ENCODE measurements at regions not wholly inside any gene's neighbourhood (a gene's known extent, or its start where the extent isn't known, plus 50 kb on each side); places are given as distances from the start of the nearest gene placed in this dataset.

DNA sequence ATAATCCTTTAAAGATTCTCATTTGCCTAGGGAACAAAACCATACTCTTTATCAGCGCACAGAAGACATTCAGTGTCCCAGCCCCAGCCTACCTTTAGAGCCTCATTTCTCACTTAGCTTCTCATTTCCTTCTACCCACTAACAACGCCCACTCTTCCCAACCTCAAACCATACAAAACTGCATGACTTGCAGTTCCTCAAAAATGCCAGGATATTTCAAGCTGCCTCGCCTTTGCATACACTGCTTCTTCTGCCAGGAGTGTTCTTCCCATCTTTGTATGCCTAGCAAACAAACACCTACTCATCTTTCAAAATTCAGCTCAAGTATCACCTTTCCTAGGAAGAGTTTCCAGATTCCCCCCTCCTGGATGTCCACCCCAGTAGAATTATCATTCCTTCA is 129.9 kb upstream of the ADGRL3 start:
- DNase-seq: no peak

DNA sequence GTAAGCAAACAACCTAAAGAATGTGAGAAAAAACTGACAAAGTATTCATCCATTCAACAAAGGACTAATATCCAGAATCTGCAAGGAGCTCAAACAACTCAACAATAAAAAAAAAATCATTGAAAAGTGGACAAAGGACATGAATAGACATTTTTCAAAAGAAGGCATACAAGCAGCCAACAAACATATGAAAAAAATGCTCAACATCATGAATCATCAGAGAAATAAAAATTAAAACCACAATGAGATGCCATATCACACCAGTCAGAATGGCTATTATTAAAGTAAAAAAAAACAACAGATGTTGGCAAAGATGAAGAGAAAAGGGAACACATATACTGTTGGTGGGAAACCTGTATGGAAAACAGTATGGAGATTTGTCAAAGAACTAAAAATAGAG is 120.7 kb upstream of the ADGRL3 start:
- no peak for DNase-seq

DNA sequence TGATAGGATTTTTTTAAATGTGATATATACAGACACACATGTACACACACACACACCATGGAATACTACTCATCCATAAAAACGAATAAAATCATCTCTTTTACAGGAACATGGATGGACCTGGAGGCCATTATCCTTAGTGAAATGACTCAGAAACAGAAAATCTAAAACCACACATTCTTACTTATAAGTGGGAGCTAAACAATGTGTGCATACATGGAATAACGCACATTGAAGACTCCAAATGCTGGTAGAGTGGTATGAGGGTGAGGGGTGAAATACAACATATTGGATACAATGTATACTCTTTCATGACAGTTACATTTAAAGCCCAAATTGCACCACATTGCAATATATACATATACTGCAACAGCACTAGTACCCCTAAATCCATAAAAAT is 120.2 kb upstream of the ADGRL3 start:
- no peak for DNase-seq

DNA sequence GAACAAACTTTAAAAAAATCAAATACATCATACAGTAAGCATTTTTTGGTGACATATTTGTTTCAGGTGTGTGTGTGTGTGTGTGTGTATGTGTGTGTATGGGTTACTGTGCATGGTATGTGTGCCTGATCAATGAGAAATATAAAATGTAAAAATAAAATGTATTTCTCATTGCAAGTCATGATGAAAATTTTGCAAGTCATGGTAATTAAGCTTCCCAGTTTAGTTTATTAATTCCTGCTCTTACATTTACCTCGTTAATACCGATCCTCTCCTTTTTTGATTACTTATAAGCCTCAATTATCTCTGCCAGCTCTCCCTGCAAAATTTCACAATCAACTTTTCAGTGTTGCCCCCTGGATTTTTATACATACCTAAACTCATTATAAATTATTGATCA is 114.6 kb upstream of the ADGRL3 start:
- DNase-seq: no peak

DNA sequence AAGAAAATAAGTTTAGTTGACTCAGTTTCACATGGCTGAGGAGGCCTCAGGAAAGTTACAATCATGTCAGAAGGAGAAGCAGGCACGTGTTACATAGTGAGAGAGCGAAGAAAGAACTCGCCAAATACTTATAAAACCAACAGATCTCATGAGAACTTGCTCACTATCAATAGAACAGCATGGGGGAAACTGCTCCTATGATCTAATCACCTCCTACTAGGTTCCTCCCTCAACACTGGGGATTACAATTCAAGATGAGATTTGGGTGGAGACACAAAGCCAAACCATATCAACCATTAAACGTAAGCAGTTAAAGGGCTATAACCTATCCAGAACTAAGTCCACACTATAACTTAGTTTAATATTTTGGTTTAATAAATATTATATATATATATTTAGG is 113.8 kb upstream of the ADGRL3 start:
- no peak for DNase-seq

DNA sequence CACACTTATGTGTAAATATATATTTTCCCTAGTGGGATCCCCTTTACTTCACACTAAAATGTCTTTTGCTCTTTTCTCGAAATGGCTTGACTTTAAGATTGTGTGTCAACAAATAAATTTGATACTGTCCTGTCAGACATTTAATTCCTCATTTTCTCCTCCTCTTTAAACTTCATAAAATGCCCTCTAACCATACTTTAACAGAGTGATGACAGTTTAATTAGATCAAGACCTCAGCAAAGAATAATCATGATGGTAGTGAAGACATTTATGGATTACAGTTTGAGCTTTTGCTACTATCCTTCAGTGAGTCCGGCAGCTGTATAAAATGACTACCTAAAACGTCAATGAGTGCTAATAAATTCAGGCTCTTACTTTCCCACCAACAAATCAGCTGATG is 113.1 kb upstream of the ADGRL3 start:
- no peak for DNase-seq

DNA sequence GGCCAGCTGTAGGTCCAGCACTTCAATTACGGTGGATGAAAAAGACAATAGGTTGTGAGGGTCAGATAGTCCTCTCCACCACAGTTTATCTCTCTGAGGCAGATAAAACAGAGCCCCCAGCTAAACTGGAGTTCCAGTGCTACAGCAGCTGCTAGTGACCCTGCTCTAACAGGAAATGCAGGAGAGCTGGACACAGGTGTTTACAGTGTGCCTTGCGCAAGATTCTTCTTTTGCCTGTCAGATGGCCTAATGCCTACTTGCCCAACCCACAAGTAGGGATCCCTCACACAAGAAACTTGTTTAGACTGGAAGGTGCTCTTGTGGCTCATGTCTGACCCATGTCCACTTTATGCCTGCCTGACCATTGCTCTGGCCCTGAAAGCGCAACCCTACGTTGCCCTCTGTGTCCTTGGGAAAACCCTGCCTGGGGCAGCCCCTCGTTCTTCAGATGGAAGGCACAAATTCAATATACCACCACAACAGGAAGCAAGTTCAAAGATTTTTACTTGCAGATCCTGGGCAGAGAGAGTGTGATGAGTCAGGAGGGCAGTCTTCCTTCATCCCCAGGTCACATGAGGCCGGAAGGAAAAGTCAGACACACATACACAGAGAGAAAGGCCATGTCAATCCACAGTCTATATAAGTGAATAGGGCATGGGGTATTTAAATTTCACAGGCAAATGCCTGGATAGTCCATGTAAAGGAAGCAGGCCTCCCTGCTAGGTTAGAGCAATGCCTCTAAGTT is 105.1 kb upstream of the ADGRL3 start:
- no peak for DNase-seq

DNA sequence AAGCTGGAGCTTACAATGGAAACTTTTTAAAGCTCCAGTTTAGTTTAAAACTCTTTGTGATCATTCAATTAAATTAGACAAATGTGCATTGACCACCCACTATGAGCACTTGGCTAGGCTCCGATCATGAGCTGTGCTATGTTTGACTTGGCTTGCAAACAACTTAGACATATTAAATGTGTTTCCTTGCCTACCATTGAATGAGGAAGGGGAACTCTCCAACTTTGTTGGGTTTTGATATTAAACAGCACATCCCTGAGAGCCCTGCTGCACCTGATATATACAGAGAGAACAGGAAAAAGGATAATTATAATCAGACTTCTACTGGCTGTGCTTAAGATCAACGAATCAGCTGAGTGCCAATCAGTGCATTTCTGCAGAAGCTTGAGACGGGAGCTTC is 71.4 kb upstream of the ADGRL3 start:
- no peak for DNase-seq

DNA sequence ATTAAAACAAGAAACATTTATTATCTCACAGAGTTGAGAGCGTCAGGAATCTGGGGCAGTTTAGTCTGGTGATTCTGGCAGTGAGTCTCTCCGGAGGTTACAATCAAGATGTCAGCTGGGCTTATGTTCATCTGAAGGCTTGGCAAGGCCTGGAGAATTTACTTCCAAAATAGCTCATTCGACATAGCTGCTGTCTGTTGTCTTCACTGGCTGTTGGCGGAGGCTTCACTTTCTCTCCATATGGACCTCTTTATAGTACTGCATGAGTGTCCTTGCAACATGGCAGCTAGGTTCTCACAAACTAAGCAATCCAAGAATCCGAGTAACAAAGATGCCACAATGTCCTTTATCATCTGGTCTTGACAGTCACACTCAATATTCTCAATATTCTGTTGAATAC is 70.2 kb upstream of the ADGRL3 start:
- no peak for DNase-seq

DNA sequence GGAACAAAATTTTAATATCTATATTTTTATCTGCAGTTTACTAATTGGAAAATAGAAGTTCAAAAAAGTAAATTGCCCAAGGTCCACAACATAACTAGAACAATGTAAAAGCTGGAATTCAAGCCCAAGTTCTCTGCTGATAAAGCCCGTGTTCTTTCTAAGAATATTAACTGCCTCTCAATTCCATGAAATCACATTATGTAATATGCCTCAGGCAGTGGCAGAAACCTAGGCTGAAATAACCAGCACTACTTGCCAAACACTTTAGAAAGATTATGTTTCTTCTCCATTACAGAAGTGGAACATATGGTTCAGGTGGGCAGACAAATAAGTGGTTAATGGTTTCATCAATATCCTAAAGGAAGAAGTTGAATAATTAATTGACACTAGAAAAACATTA is 56.7 kb upstream of the ADGRL3 start:
- DNase-seq: no peak

DNA sequence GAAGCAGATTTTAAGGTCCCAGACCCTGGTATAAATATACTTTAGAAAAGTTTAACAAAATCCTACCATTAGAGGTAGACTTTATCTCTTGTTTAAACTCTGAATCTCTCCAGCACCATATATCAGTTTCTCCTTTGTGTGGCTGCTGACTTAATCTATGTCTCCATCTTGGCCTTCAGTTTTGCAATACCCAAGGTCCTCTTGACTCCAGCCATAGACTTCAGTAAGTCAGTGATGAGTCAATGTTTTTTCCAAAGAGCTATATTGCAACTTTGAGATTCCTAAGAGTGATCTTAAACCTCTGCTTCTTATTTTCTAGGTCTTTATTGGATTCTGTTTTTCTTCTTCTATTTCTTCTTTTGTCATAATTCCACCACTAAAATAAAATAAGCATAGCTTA is 50.8 kb upstream of the ADGRL3 start:
- no peak for DNase-seq

All from NCI-H510A (cell line).